Epithelial cell of prostate (primary cell): ENCODE measurements at regions not wholly inside any gene's neighbourhood (a gene's known extent, or its start where the extent isn't known, plus 50 kb on each side); places are given as distances from the start of the nearest gene placed in this dataset.
A peak's percentile ranks its signal among the peaks of the same experiment; 100 is the strongest.

Source experiments
- DNase-seq: peaks from one replicate; pipeline ENCODE4 v3.0.0-alpha.2; 2011; ENCODE audit warnings: low read depth, low spot score
- H3K27ac ChIP-seq: fragments of 450-650 bp; 2 replicates; pipeline ENCODE4 v1.5.1; 2017; ENCODE audit warnings: mild to moderate bottlenecking

GRCh38 chr20:57960803-57961575 lies 251.2 kb upstream of the PMEPA1 start:
- no peak for DNase-seq
- no peak overlapping the region for H3K27ac ChIP-seq

- DNase-seq, result no peak
- no peak overlapping the region for H3K27ac ChIP-seq
Observed at GRCh38 chr20:57959589-57959988, 249.8 kb upstream of the PMEPA1 start.

DNA sequence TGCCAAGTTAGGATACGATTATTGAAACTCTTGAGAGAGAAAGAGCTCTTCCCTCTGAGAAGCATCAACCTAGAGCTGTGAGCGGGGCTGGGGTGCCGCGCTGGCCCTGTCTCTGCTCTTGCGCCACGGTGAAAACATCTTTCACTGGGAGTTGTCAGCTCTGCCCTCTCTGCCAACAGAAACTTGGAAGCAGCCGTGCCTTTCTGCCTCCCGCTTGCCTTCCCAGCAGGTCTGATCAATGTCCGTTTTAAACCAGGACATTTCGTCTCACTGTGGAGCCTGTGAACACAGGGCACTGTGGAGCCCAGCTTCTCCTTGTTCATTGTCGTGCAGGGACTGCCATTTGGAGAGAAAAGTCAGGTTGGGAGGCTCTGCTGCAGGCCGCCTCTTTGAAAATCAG lies 249.2 kb upstream of the PMEPA1 start:
- DNase-seq, result no peak
- H3K27ac ChIP-seq, result no peak overlapping the region

DNA sequence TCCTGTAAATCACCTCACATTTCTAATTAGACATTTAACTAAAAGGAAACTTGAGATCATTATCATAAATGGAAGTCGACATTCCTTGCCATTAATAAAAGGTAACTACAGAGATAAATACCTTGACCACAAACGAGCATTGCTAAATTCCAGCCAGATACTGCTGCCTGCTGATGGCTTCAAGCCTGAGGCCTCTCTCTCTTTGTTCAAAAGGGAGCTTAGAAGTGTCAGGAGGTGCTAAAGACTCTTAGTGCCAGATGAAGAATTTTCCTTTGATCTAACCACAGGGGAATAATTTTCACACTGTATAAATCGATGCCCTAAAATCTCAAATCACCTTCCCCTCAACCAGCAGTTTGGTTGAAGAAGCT lies 248.2 kb upstream of the PMEPA1 start:
- no peak for DNase-seq
- no peak overlapping the region for H3K27ac ChIP-seq

GRCh38 chr20:57957411-57958049 lies 247.7 kb upstream of the PMEPA1 start:
- DNase-seq, result no peak
- no peak overlapping the region for H3K27ac ChIP-seq

GRCh38 chr20:57953638-57954037 lies 243.8 kb upstream of the PMEPA1 start:
- peak overlapping the region; percentile 30 for H3K27ac ChIP-seq
- DNase-seq, result no peak

- H3K27ac ChIP-seq, result no peak overlapping the region
- DNase-seq, result no peak
Observed at GRCh38 chr20:57952136-57952535, 242.3 kb upstream of the PMEPA1 start.

DNA sequence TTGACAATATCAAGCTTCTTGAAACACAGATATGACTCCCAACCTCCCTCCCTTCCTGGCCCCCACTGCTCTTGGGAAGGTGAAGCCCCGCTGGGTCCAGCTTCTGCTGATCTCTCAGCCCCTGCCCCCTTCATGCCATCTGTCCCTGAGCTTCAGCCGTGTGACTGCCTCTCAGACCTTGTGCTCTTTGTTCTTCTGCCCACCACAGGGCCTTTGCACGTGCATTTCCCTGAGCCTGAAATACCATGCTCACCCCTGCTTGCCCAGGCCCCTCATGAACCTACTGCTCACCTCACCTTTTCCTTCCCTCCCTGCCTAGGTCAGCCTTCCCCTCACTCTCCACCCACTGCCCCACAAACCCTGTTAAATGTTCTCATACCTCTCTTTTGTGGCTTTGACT lies 241.7 kb upstream of the PMEPA1 start:
- DNase-seq, result no peak
- H3K27ac ChIP-seq, result no peak overlapping the region

GRCh38 chr20:57950764-57951485 lies 241.1 kb upstream of the PMEPA1 start:
- no peak for DNase-seq

GRCh38 chr20:57948180-57948955 lies 238.6 kb upstream of the PMEPA1 start:
- no peak for DNase-seq
- H3K27ac ChIP-seq, result no peak overlapping the region

More at GRCh38 chr20:57950764-57951485, 241.1 kb upstream of the PMEPA1 start:
- H3K27ac ChIP-seq, result no peak overlapping the region

GRCh38 chr20:57947421-57948179 lies 237.8 kb upstream of the PMEPA1 start:
- H3K27ac ChIP-seq, result no peak overlapping the region
- DNase-seq, result no peak

DNA sequence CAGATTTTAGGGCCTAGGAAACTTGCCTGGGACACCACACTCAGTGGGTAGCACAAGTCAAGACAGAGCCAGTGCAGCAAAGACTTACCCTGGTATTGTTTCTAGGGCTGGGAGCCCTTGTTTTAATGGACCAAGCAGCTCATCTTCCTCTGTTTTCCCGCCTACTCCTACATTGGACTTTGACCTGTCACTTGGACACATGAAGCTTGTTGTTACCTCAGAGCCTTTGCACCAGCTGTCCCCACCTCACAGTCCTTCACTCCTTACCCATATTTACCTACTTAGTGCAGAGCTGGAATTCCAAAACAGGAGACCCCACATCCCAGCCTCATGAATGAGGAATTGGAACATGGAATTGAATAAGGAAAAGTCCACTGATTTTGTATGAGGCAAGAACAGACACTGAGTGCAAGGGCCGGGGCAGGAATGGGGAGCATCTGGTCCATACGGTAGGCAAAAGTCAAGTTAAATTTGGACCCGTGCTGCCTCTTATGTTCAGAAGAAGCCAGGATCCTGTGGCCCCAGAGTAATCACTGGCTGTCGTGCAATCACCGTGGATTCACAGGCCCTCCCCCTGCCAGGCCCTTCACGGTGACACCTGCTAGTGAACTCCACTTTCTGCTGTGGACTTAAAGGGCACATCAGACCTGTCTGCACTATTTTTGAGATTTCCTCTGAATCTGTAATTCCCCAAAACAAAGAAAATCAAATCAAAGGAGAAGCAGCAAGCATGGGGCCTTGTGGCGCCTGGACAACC lies 236.9 kb upstream of the PMEPA1 start:
- H3K27ac ChIP-seq, result no peak overlapping the region
- no peak for DNase-seq

- DNase-seq, result no peak
- no peak overlapping the region for H3K27ac ChIP-seq
Observed at GRCh38 chr20:57944988-57945387, 235.2 kb upstream of the PMEPA1 start.

DNA sequence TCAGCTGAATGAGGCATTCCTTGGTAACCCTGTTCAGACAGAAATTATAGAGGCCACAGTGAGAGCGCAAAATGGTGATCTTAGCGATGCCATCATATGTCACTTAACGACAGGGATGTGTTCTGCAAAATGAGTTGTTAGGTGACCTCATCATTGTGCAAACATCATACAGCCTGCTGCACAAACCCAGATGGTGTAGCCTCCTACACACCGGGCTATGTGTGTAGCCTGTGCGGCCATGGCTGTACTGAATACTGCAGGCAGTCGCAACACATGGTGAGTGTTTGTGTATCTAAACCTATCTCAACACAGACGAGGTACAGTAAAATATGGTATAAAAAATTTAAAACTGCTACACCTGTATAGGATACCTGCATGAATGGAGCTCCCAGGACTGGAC lies 234.1 kb upstream of the PMEPA1 start:
- no peak overlapping the region for H3K27ac ChIP-seq

GRCh38 chr20:57943291-57943690 lies 233.5 kb upstream of the PMEPA1 start:
- no peak overlapping the region for H3K27ac ChIP-seq
- DNase-seq, result no peak

More for the DNA sequence above, 234.1 kb upstream of the PMEPA1 start:
- no peak for DNase-seq

DNA sequence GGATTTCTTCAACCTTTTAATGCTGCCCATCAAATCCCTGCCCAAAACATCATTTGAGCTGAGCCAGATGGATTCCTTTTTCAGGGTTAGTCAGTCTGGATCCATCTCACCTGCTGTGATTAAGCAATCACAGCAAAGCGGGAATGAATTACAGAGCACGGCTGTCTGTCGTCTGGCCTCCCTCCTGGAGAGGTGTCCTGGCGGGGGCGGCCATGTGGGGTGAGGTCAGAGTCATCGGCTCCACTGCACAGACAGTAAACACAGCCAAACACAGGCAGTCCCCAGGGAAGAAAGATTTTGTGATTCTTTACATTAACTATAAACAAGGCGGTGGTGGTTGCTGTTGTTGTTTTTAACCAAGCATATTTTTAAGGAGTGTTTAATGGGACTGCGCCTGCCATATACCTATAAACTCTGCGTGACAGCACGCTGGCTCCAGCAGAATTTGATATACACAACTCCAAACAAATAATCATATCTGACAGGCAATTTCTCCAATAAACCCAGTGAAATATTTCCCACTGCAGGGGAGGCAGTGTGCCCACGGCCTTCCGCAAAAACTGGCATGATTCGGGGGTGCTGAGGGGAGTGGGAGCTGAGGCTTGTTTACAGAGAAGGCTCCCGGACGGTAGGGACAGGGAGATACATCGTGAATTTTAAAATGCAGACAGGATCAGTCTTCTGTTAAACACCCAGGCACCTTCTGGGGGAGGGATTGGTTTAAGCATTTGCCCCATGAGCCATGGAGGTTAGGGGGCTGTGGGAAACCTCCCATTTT lies 232.0 kb upstream of the PMEPA1 start:
- H3K27ac ChIP-seq, result no peak overlapping the region

GRCh38 chr20:57940868-57941522 lies 231.2 kb upstream of the PMEPA1 start:
- DNase-seq, result no peak
- no peak overlapping the region for H3K27ac ChIP-seq

More for the DNA sequence above, 232.0 kb upstream of the PMEPA1 start:
- DNase-seq, result no peak

DNA sequence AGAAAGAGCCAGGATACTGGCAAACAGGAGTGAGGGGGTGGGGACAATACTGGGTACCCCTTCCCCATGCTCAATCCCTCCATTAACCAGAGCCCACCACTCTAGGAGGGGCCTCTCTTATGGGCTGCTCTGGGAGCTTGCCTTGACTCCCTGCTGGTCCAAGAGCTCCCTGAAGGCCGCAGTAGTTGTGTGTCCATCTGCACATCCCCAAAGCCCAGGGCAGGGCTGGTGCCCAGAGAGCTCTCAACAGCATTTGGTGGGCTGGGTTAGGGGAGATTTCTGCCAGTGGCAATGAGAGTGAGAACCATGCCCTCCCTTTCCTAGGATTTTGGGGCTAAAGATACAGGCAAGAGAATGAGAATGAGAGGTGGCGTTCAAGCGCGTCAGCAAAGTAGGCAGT lies 230.6 kb upstream of the PMEPA1 start:
- no peak for DNase-seq
- H3K27ac ChIP-seq, result no peak overlapping the region
